ENCODE measurements at regions not wholly inside any gene's neighbourhood (a gene's known extent, or its start where the extent isn't known, plus 50 kb on each side); places are given as distances from the start of the nearest gene placed in this dataset.

GRCh38 chr6:120604510-120604909 lies 729.8 kb downstream of the TBC1D32 start:
- Histone ChIP-seq H3K9me3 (ENCODE audit: control insufficient read depth, insufficient read depth, low read depth, low read length) (no peaks in the 10 kb centered on the region; the same call in 1 of the 2 replicates), H3K36me3 (ENCODE audit: control insufficient read depth, insufficient read depth, low read length) (no peaks in the 10 kb centered on the region), H3K4me3 (ENCODE audit: low read depth in 2 of 2, low read length in 2 of 2) (no peak overlapping the region), H3K27ac (ENCODE audit: low read length) (no peak overlapping the region), H3K27me3 (ENCODE audit: control insufficient read depth, insufficient read depth, low read length) (no peaks in the 10 kb centered on the region), H3K4me1 (ENCODE audit: control insufficient read depth, insufficient read depth, low read length) (no peaks in the 10 kb centered on the region)
- TF ChIP-seq SIN3A (IDR thresholded peaks at IDR 0.05; ENCODE audit: borderline replicate concordance, insufficient read depth, low read depth, low read length): no peak
- TF ChIP-seq CTCF (IDR thresholded peaks at IDR 0.05): no peak
- TF ChIP-seq POLR2AphosphoS5 (IDR thresholded peaks at IDR 0.05; ENCODE audit: low read depth, low read length): no peak
- TF ChIP-seq REST (IDR thresholded peaks at IDR 0.05; ENCODE audit: insufficient read depth in 1 of 2, low read depth in 2 of 2, low read length in 1 of 2): no peak
- no peak for TF ChIP-seq TCF7L2 (IDR thresholded peaks at IDR 0.05; ENCODE audit: low read depth, low read length)
- POLR2A ChIA-PET: no interaction called here
- in situ Hi-C loops (cut with HindIII; ENCODE audit: low pct_unique_long_range_greater_than_20kb, low sequenced_read_pairs): no loop called here
- intact Hi-C loops (cut with micrococcal nuclease; ENCODE audit: unreplicated experiment): no loop called here
- CTCF ChIA-PET: no interaction called here
- ATAC-seq: no peak
- no TSS peak for BruUV-seq (replicated peaks)
- no peak for DNase-seq (ENCODE audit: low read depth, low spot score)

- ATAC-seq (no peak), DNase-seq (ENCODE audit: low read depth, low spot score) (no peak)
- Histone ChIP-seq H3K9me3 (ENCODE audit: control insufficient read depth, insufficient read depth, low read depth, low read length) (no peaks in the 10 kb centered on the region), H3K27me3 (ENCODE audit: control insufficient read depth, insufficient read depth, low read length) (no peaks in the 10 kb centered on the region), H3K27ac (ENCODE audit: low read length) (no peak overlapping the region), H3K36me3 (ENCODE audit: control insufficient read depth, insufficient read depth, low read length) (no peaks in the 10 kb centered on the region), H3K4me3 (ENCODE audit: low read depth in 2 of 2, low read length in 2 of 2) (no peak overlapping the region), H3K4me1 (ENCODE audit: control insufficient read depth, insufficient read depth, low read length) (no peaks in the 10 kb centered on the region)
- intact Hi-C loops (cut with micrococcal nuclease; ENCODE audit: unreplicated experiment) (no loop called here), in situ Hi-C loops (cut with HindIII; ENCODE audit: low pct_unique_long_range_greater_than_20kb, low sequenced_read_pairs) (no loop called here)
- TF ChIP-seq TCF7L2 (IDR thresholded peaks at IDR 0.05; ENCODE audit: low read depth, low read length) (no peak), CTCF (IDR thresholded peaks at IDR 0.05) (no peak), REST (IDR thresholded peaks at IDR 0.05; ENCODE audit: insufficient read depth in 1 of 2, low read depth in 2 of 2, low read length in 1 of 2) (no peak), SIN3A (IDR thresholded peaks at IDR 0.05; ENCODE audit: borderline replicate concordance, insufficient read depth, low read depth, low read length) (no peak), POLR2AphosphoS5 (IDR thresholded peaks at IDR 0.05; ENCODE audit: low read depth, low read length) (no peak)
- POLR2A ChIA-PET: no interaction called here
- BruUV-seq (replicated peaks): no TSS peak
- CTCF ChIA-PET: no interaction called here
Observed at GRCh38 chr6:120590611-120591010, 743.7 kb downstream of the TBC1D32 start.
